DOHH2 (cell line): ENCODE measurements at regions not wholly inside any gene's neighbourhood (a gene's known extent, or its start where the extent isn't known, plus 50 kb on each side); places are given as distances from the start of the nearest gene placed in this dataset.

Experiments
- CTCF ChIP-seq: fragments of 200-600 bp; sonication (generic); IDR thresholded peaks from one replicate; pipeline ENCODE4 v1.5.1; 2014; ENCODE audit warnings: antibody characterized with exemption, mild to moderate bottlenecking, low read depth, low read length; ENCODE audit not compliant: poor library complexity, severe bottlenecking
- EZH2phosphoT487 ChIP-seq: fragments of 200-600 bp; sonication (generic); IDR thresholded peaks from 2 replicates; pipeline ENCODE4 v1.6.1; 2017; ENCODE audit warnings: borderline replicate concordance, mild to moderate bottlenecking, antibody characterized with exemption, low read length, moderate library complexity, mixed read lengths

DNA sequence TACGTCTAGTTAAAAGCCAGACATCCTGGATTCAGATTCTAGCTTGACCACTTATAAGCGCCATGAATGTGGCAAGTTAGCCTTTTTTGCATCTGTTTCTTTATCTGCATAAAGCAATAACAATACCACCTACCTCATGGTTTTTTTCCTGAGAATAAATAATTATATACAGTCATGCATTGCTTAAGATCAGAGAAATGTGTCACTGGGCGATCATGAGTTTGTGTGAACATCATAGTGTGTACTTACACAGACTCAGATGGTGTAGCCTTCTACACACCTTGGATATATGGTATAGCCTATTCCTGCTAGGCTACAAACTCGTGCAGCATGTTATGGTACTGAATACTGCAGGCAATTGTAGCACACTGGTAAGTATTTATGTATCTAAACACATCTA lies 84.7 kb upstream of the PELI1 start:
- no peak for TF ChIP-seq CTCF
- no peak for TF ChIP-seq EZH2phosphoT487
